ENCODE measurements at regions not wholly inside any gene's neighbourhood (a gene's known extent, or its start where the extent isn't known, plus 50 kb on each side); places are given as distances from the start of the nearest gene placed in this dataset.
A peak's percentile ranks its signal among the peaks of the same experiment; 100 is the strongest.

- no peak for DNase-seq
Observed at GRCh38 chr2:176622792-176623191, 353.6 kb downstream of the MTX2 start.

GRCh38 chr2:176626796-176627195 is 357.6 kb downstream of the MTX2 start:
- no peak for DNase-seq

- DNase-seq, result no peak
Observed at GRCh38 chr2:176628438-176628837, 359.2 kb downstream of the MTX2 start.

- no peak for DNase-seq
Observed at GRCh38 chr2:176633754-176634153, 364.5 kb downstream of the MTX2 start.

GRCh38 chr2:176636401-176636800 is 367.2 kb downstream of the MTX2 start:
- DNase-seq, result no peak

GRCh38 chr2:176637142-176637485 is 367.9 kb downstream of the MTX2 start:
- no peak for DNase-seq

GRCh38 chr2:176637486-176638166 is 368.4 kb downstream of the MTX2 start:
- DNase-seq, result no peak

- peak; percentile 39 for DNase-seq
Observed at GRCh38 chr2:176638167-176639015, 369.1 kb downstream of the MTX2 start.

- no peak for DNase-seq
Observed at GRCh38 chr2:176639016-176639343, 369.7 kb downstream of the MTX2 start.

GRCh38 chr2:176639671-176640070 is 370.4 kb downstream of the MTX2 start:
- DNase-seq, result no peak

- no peak for DNase-seq
Observed at GRCh38 chr2:176641436-176641835, 372.2 kb downstream of the MTX2 start.

GRCh38 chr2:176642074-176642473 is 372.8 kb downstream of the MTX2 start:
- DNase-seq, result no peak

GRCh38 chr2:176643646-176644045 is 374.4 kb downstream of the MTX2 start:
- DNase-seq, result no peak

- DNase-seq, result no peak
Observed at GRCh38 chr2:176645494-176645893, 376.3 kb downstream of the MTX2 start.

GRCh38 chr2:176646033-176646615 is 376.9 kb downstream of the MTX2 start:
- no peak for DNase-seq

- DNase-seq, result no peak
Observed at GRCh38 chr2:176647325-176648165, 378.3 kb downstream of the MTX2 start.

- DNase-seq, result no peak
Observed at GRCh38 chr2:176648700-176649297, 379.6 kb downstream of the MTX2 start.

- no peak for DNase-seq
Observed at GRCh38 chr2:176650104-176650837, 381.0 kb downstream of the MTX2 start.

GRCh38 chr2:176650838-176651555 is 381.8 kb downstream of the MTX2 start:
- no peak for DNase-seq

GRCh38 chr2:176652300-176653182 is 383.3 kb downstream of the MTX2 start:
- peak; percentile 56 for DNase-seq

Data from CD4-positive, alpha-beta T cell treated with Interleukin-4 for 4 hours (primary cell).